ENCODE measurements at regions not wholly inside any gene's neighbourhood (a gene's known extent, or its start where the extent isn't known, plus 50 kb on each side); places are given as distances from the start of the nearest gene placed in this dataset.

GRCh38 chr13:61838568-61838967 lies 422.9 kb upstream of the PCDH20 start:
- DNase-seq, result no peak

DNA sequence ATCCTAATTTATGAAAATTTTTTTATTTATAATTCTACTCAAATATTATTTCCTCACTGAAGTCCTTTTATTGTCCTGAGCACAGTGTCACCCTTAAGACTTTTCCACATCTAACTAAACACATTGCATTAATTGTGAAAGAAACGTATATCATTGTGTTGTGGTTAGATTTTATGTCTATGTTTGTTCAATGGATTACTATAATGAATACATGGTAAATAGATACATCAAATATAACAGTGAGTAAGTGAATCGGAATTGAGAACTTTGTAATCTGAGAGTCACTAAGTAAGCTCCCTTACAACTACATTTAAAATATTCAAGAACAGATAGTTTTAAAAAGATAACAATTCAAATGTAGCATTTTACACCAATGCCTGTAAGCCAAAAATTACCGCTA lies 417.6 kb upstream of the PCDH20 start:
- no peak for DNase-seq

- DNase-seq, result no peak
These were observed 415.4 kb upstream of the PCDH20 start for GRCh38 chr13:61831026-61831425.

DNA sequence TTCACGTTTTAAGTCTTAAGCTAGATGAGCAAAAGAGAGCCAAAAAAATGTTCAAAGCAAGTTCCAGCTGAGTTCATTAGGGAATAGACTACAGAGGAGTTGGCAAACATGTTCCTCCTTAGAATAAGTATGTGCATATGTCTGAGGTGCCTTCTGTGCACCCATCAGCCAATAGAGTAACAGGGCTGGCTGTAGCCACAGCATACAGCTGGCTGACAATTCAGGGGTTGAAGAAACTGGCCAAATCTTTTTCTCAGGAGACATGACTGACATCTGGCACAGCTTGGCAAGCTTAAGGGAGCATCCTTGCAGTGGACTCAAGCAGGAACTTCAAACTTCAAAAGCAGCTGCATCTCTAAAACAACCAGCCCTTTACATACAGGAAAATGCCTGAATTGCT lies 414.8 kb upstream of the PCDH20 start:
- DNase-seq, result peak; percentile 80

DNA sequence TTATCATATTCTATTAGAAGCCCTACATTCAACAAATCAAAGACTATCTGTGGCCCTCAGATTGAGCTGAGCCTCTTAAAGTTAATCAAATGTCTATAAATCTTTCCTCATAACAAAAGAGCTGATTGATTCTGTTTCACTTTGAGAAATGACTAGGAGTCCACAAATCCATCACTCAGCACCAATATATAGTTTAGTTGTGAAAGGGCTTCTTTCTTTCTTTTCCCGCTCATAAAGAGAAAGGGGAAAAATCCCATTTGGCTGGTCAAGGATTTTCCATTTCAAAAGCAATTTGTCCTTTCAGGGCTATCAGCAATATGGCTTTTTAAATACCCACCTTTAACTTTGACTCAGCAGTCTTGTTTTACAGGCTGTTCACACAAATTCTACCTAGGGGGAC lies 408.5 kb upstream of the PCDH20 start:
- no peak for DNase-seq

GRCh38 chr13:61812286-61812685 lies 396.6 kb upstream of the PCDH20 start:
- DNase-seq, result no peak

GRCh38 chr13:61810065-61810464 lies 394.4 kb upstream of the PCDH20 start:
- no peak for DNase-seq

GRCh38 chr13:61797397-61797796 lies 381.7 kb upstream of the PCDH20 start:
- DNase-seq, result no peak

GRCh38 chr13:61795580-61795979 lies 379.9 kb upstream of the PCDH20 start:
- DNase-seq, result no peak

DNA sequence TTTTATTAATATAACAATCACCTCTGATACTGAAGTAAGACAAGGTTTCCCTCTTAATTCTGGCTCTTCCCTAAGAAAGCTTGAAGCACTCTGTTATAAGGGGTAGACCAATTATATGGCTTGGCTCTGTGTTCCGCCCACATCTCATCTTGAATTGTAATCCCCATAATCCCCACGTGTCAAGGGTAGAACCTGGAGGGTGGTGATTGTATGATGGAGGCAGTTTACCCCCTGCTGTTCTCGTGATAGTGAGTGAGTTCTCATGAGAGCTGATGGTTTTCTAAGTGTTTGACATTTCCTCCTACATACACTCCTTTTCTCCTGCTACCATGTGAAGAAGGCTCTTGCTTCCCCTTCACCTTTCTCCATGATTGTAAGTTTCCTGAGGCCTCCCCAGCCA lies 363.8 kb upstream of the PCDH20 start:
- DNase-seq, result no peak

DNA sequence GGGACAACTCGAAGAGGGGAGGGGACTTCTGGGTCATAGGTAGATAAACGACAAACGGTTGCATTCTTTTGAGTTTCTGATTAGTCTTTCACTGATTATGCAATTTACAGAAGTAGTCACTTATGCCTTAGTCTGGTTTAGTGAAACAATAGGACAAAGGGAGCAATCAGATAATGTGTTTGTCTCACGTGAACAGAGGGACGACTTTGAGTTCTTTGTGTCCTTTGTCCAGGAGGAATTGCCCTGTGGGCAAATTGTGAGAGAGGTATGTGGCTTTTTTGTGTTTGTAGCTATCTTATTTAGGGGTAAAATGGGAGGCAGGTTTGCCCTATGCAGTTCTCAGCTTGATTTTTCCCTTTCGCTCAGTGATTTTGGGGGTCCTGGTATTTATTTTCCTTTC lies 362.9 kb upstream of the PCDH20 start:
- no peak for DNase-seq

DNA sequence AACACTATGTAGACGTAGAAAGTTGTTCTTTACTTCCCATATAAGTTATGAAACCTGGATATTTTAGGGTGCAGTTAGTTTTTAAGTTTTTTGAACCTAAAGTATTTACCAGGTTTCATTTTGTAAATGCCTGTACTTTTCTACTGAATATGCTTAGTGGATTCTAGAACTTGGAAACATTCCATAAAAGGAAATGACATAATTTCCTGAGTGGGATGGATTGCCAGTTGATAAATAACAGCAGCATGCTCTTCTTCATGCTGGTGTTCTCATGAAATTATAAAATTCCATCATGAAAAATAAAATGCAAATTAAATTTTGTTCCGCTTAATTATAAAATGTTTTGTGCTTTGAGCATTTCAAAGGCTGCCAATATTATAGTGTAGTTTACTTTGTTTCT lies 362.2 kb upstream of the PCDH20 start:
- DNase-seq, result no peak

GRCh38 chr13:61777271-61777670 lies 361.6 kb upstream of the PCDH20 start:
- DNase-seq, result peak; percentile 8

DNA sequence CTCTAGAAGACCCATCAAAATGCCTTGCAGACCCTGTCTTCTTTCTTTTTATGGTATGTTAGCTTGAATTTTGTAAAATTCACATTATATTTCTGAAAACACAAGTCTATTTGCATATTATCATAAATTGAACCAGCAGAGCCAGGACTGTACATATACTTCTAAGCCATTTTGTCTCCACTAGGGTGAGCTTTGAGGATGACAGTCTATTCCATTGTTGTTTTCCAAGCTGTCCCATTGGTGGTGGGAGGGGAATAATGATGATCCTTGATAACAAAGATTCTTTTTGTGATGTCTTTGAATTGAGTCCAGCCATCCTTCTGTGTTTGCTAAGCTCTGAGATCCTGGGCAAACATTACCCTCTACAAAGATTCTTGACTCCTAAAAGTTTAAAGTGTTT lies 359.3 kb upstream of the PCDH20 start:
- no peak for DNase-seq

GRCh38 chr13:61770681-61771080 lies 355.0 kb upstream of the PCDH20 start:
- no peak for DNase-seq

- no peak for DNase-seq
These were observed 352.5 kb upstream of the PCDH20 start for GRCh38 chr13:61768175-61768574.

- no peak for DNase-seq
These were observed 351.0 kb upstream of the PCDH20 start for GRCh38 chr13:61766667-61767058.

DNA sequence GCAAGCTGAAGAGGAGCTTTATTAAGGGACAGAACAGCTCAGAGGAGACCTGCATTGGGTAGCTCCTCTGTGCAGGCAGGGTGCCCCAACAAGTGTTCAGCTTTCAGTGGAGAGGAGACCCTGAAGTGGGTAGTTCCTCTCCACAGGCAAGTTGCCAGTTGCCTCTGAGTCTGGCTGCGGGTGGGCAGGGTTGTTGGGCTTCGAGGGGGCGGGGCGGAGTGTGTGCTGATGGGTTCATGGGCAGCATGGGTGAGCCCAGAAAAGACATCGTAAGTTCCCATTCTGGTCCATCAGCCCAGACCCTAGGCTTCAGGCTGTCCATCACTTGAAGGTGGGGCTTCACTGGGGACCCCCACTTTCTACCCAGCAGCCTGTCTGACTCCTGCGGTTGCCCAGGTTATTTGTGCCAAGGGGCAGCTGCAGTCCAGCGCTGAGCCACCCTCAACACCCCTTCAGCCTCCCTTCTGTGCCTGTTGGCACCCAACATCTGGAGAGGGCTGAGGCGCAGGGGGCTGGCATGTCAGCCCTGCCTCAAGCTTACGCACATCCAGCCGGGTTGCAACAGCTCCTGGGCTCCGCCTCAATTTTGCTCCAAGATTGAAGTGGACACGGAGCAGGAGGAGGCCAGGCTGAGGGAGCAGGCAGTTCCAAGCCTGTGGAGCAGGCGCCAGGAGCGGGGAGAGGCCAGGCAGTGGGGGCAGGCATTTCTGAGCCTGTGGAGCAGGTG lies 350.5 kb upstream of the PCDH20 start:
- DNase-seq, result no peak

DNA sequence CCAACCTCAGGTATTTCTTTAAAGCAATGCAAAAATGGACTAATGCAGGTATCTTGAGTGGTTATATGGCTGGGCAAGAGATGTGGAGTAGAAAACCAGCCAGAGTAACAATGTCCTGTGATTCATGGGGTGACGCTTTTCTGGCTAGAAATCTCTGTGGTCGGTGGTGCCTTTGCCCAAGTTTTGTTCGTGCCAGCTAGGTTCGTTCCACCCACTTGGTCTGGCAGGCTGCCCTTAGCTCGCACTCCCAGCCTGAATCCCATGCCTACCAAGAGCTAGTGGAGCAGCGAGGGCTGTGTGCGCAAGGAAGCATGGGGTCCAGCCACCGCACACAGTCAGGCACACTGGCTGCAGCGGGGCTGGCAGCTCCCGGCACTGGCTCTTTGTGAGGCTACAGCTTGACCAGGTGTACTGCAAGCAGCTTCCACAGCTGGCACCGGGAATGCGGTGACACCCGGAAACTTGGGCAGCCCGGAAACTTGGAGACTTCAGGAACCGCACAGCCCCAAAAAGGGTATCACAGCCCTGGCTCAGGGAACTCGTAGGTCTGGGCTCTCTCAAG lies 349.6 kb upstream of the PCDH20 start:
- DNase-seq, result no peak

DNA sequence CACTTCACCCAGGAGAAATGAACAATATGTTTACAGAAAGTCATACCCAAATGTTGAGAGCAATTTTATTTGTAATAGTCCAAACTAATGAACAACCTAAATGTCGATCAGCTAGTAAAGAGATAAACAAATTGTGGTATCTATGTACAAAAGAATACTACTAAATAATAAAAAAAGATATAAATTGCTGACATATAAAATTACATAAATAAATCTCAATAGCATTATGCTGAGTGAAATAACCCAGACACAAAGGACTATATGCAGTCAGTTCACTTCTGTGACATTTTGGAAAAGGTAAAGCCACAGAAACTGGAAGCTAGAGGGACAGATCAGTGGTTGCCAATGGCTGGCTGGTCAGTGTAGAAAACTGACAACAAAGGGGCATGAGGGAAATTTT lies 346.0 kb upstream of the PCDH20 start:
- DNase-seq, result no peak

GRCh38 chr13:61760102-61760501 lies 344.5 kb upstream of the PCDH20 start:
- no peak for DNase-seq

DNA sequence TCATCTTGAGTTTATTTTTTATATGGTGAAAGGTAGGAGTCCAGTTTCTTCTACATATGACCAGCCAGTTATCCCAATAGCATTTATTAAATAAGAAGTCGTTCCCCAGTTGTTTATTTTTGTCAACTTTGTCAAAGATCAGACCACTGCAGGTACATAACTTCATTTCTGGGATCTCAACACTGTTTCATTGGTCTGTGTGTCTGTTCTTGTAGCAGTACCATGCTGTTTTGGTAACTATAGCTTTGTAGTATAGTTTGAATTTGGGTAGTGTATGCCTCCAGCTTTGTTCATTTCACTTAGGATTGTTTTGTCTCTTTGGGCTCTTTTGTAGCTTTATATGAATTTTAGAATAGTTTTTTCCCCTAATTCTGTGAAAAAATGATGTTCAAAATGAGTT lies 340.4 kb upstream of the PCDH20 start:
- no peak for DNase-seq

DNA sequence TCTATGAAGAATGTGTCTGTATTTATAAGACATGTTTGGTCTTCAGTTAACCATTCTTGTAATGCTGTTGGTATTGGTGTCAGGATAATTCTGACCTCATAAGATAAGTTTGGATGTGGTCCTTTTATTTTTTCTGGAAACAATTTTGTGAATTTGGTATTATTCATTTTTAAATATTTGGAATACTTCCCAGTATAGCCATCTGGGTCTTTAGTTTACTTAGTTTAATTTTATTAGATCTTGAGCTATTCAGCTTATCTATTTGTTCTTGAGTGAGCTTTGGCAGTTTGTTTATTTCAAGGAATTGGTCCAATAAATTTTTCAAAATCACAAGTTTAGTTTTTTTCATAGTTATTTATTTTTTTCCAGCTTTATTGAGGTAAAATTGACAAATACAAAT lies 335.4 kb upstream of the PCDH20 start:
- DNase-seq, result peak; percentile 7

DNA sequence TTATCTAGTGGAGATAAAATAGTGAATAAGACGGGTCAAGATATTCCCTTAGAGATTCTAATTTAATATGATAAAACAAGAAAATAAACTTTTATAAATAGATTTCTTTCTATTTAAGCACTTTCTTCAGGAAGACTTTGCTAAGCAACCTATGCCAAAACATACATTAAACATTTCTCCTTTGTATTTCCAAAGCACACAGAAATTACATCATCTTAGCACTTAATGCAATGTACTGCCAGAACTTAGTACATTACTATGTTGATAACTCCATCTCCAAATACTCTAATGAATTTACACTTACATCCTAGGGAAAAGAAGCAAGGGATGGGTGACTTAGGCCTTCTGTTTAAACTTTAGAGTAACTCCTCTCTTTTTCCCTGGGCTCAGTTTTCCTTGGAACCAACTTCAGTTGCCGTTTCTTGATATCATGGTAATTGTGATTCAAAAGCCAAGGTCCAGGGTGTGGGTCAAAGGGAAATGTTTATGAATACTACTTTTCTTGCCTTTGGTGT lies 322.6 kb upstream of the PCDH20 start:
- no peak for DNase-seq

- DNase-seq, result no peak
These were observed 319.0 kb upstream of the PCDH20 start for GRCh38 chr13:61734683-61735082.

All from NCI-H446 treated with DMSO at 0.1 percent for 48 hours (cell line).